ENCODE measurements at regions not wholly inside any gene's neighbourhood (a gene's known extent, or its start where the extent isn't known, plus 50 kb on each side); places are given as distances from the start of the nearest gene placed in this dataset.

- POLR2A ChIA-PET (ENCODE audit: unreplicated experiment), result no interaction called here
- in situ Hi-C loops (cut with MboI; ENCODE audit: low sequenced_read_pairs), result no loop called here
- peak overlapping the region; percentile 83 for H2BK120ac ChIP-seq (ENCODE audit: low read depth, low read length)
- 100% methylated on average over 1 of the region's 10 CpGs; no CpG with 5 or more reads in 1 of the 2 experiments for WGBS, 2 experiments (ENCODE audit: extremely low coverage in 2 of 2, insufficient read length in 1 of 2)
- ATAC-seq (ENCODE audit: low read depth) (no peak), DNase-seq (no peak)
- H2BK5ac ChIP-seq (ENCODE audit: low read depth, low read length, poor library complexity, severe bottlenecking), result no peak overlapping the region
- no peak overlapping the region for H3K9ac ChIP-seq (ENCODE audit: low read depth, low read length)
- no peak overlapping the region for H3K4me2 ChIP-seq (ENCODE audit: low read depth, low read length)
- no peaks in the 10 kb centered on the region for H3K9me3 ChIP-seq (ENCODE audit: control insufficient read depth, insufficient read depth, low read length)
- dilution Hi-C loops (cut with HindIII; ENCODE audit: low sequenced_read_pairs, unreplicated experiment), result no loop called here
- peaks cover 2% of the 10 kb centered on the region; the same call in 1 of the 2 replicates for H3K4me1 ChIP-seq (ENCODE audit: control insufficient read depth, insufficient read depth, low read length)
- peak overlapping the region; percentile 71; the same call in 1 of the 2 replicates for H3K4ac ChIP-seq (ENCODE audit: low read depth, low read length)
- H2BK15ac ChIP-seq (ENCODE audit: low read depth, low read length), result peak overlapping the region; percentile 96; the same call in 2 of the 3 replicates
- intact Hi-C loops (cut with micrococcal nuclease), result no loop called here
- H3K27me3 ChIP-seq (ENCODE audit: control insufficient read depth, insufficient read depth, low read length), result no peaks in the 10 kb centered on the region
- BruUV-seq (replicated peaks), result no TSS peak
- H4K91ac ChIP-seq (ENCODE audit: insufficient read depth, low read depth, low read length), result peak overlapping the region; percentile 80; the same call in 1 of the 2 replicates
- peak overlapping the region; percentile 55; the same call in 1 of the 2 replicates for H3K23ac ChIP-seq (ENCODE audit: low read depth, low read length)
- H3K79me1 ChIP-seq (ENCODE audit: low read depth in 1 of 2, low read length in 2 of 2), result no peaks in the 10 kb centered on the region
- H2AFZ ChIP-seq (replicated peaks; ENCODE audit: low read length, poor library complexity), result peak overlapping the region; percentile 38
- H4K8ac ChIP-seq (ENCODE audit: low read depth in 2 of 2, low read length in 2 of 2), result peak overlapping the region in 1 of 2 experiments; percentile 79; a peak in 1 of 4 replicates
- CTCF ChIA-PET, result interaction anchor here (1.0 kb wide), 1 partner anchor 9 kb away, joined by 4 read pairs; no protein-coding TSS in a partner anchor
- no peak overlapping the region for H3K56ac ChIP-seq (ENCODE audit: extremely low read depth, insufficient read depth, low read length)
- peaks cover 5% of the 10 kb centered on the region; the same call in 1 of the 2 replicates for H3K9me1 ChIP-seq (ENCODE audit: insufficient read depth, low read length)
- peak overlapping the region; percentile 73 for H2BK20ac ChIP-seq (ENCODE audit: low read depth, low read length)
- H4K5ac ChIP-seq (ENCODE audit: low read depth, low read length), result no peak overlapping the region
- no peak overlapping the region for H3K4me3 ChIP-seq (ENCODE audit: insufficient read depth, low read depth, low read length)
- no peak overlapping the region for H3K27ac ChIP-seq (ENCODE audit: insufficient read depth, low read length)
- H4K20me1 ChIP-seq (ENCODE audit: insufficient read depth, low read length), result no peaks in the 10 kb centered on the region
- no peaks in the 10 kb centered on the region for H3K36me3 ChIP-seq (ENCODE audit: control insufficient read depth, insufficient read depth, low read length)
- TF ChIP-seq ELK1 (IDR thresholded peaks at IDR 0.05; ENCODE audit: borderline replicate concordance, low read depth, low read length) (no peak), NFE2L2 (IDR thresholded peaks at IDR 0.05; ENCODE audit: low read depth, low read length) (no peak), MXI1 (IDR thresholded peaks at IDR 0.05; ENCODE audit: borderline replicate concordance, low read depth, low read length) (no peak), CEBPB (IDR thresholded peaks at IDR 0.05; ENCODE audit: low read depth, low read length) (no peak), SMC3 (IDR thresholded peaks at IDR 0.05; ENCODE audit: low read depth, low read length) (no peak), FOS (IDR thresholded peaks at IDR 0.05; ENCODE audit: low read depth, low read length) (no peak), MAFK (IDR thresholded peaks at IDR 0.05; ENCODE audit: low read depth, low read length) (no peak), CTCF (conservative IDR thresholded peaks at IDR 0.05; ENCODE audit: low read depth, low read length) (no peak), CHD1 (IDR thresholded peaks at IDR 0.05; ENCODE audit: low read depth, low read length) (no peak), MAZ (IDR thresholded peaks at IDR 0.05; ENCODE audit: borderline replicate concordance, low read depth, low read length) (no peak), BHLHE40 (IDR thresholded peaks at IDR 0.05; ENCODE audit: low read depth, low read length) (no peak), RFX5 (IDR thresholded peaks at IDR 0.05; ENCODE audit: low read depth, low read length) (no peak), RAD21 (IDR thresholded peaks at IDR 0.05; ENCODE audit: low read length) (no peak)
- H2AK5ac ChIP-seq (ENCODE audit: low read depth, low read length), result peak overlapping the region; percentile 79; the same call in 1 of the 2 replicates
- H2AK9ac ChIP-seq (replicated peaks; ENCODE audit: low read depth, low read length, poor library complexity), result no peak overlapping the region
- H3K14ac ChIP-seq (replicated peaks; ENCODE audit: low read depth, low read length), result peak overlapping the region; percentile 88
- H3K18ac ChIP-seq (ENCODE audit: low read depth, low read length), result no peak overlapping the region
These were observed 191.2 kb downstream of the BCAS1 start for GRCh38 chr20:53879048-53879684.

Data from IMR-90 (cell line).